Transverse colon (tissue), 4 donors: ENCODE measurements at regions not wholly inside any gene's neighbourhood (a gene's known extent, or its start where the extent isn't known, plus 50 kb on each side); places are given as distances from the start of the nearest gene placed in this dataset.

Source experiments
- DNase-seq: peaks from one replicate; pipeline ENCODE4 v3.0.0-alpha.2; 2019
- H3K27ac ChIP-seq, 4 donors: fragments of 200-600 bp; sonication (generic); 2 replicates each; pipeline ENCODE4 v1.5.1; 2016 to 2018; ENCODE audit warnings: inconsistent platforms in 4 of 4
- H3K27me3 ChIP-seq: fragments of 200-600 bp; sonication (generic); 2 replicates; pipeline ENCODE4 v1.5.1; 2017; ENCODE audit warnings: inconsistent platforms
- H3K36me3 ChIP-seq, 4 donors: fragments of 200-600 bp; sonication (generic); 2 replicates each; pipeline ENCODE4 v1.5.1; 2017 to 2019; ENCODE audit warnings: inconsistent platforms in 4 of 4
- H3K4me1 ChIP-seq, 4 donors: fragments of 200-600 bp; sonication (generic); 2 replicates each; pipeline ENCODE4 v1.5.1; 2017 to 2020; ENCODE audit warnings: inconsistent platforms in 4 of 4
- H3K4me3 ChIP-seq, 4 donors: fragments of 200-600 bp; sonication (generic); 1 replicate in 1 of 4; 2 replicates in 3 of 4; pipeline versions ENCODE4 v1.5.1 to v1.6.1; 2017 to 2019; ENCODE audit warnings: inconsistent platforms in 4 of 4
- H3K9me3 ChIP-seq, 2 donors: fragments of 200-600 bp; sonication (generic); 2 replicates each; pipeline ENCODE4 v1.5.1; 2017 to 2019; ENCODE audit warnings: inconsistent platforms in 2 of 2
- CTCF ChIP-seq, 5 experiments: fragments of 200-600 bp in 3 of 5; fragments of 450-650 bp in 2 of 5; sonication (generic) in 3 of 5; IDR thresholded peaks; 1 replicate in 2 of 5; 2 replicates in 3 of 5; pipeline ENCODE4 v1.5.1; 2016 to 2017; ENCODE audit warnings: antibody characterized with exemption in 5 of 5, inconsistent platforms in 3 of 5, mild to moderate bottlenecking in 2 of 5, moderate library complexity in 1 of 5
- EP300 ChIP-seq: sonication (generic); formaldehyde crosslinking; IDR thresholded peaks from one replicate; pipeline ENCODE4 v1.6.1; 2017; ENCODE audit warnings: antibody characterized with exemption, low read depth
- POLR2A ChIP-seq: fragments of 450-650 bp; IDR thresholded peaks from one replicate; pipeline ENCODE4 v1.6.1; 2016; ENCODE audit warnings: antibody characterized with exemption, mild to moderate bottlenecking, moderate library complexity
- POLR2AphosphoS5 ChIP-seq, 3 donors: sonication (generic); formaldehyde crosslinking; IDR thresholded peaks; one replicate each; pipeline ENCODE4 v1.6.1; 2016; ENCODE audit warnings: antibody characterized with exemption in 3 of 3
- WGBS, 2 donors: methylation state at CpG; one replicate each; pipeline ENCODE4 v1.1.5; 2018; ENCODE audit warnings: low coverage in 1 of 2; 5-methylcytosine and 5-hydroxymethylcytosine counted together
- in situ Hi-C, 4 donors: fragments of 200-750 bp; cut with MboI; loops; one replicate each; pipeline versions ENCODE4 v1.15.0 to v1.15.1; 2017; ENCODE audit warnings: low sequenced_read_pairs in 3 of 4, low pct_ligation_motif_present in 1 of 4, low pct_unique_long_range_greater_than_20kb in 1 of 4
- intact Hi-C: fragments of 100-400 bp; cut with DNase I; formaldehyde crosslinking; loops from one replicate; pipeline ENCODE4 v1.15.1; 2023; ENCODE audit warnings: low total_unique reads

DNA sequence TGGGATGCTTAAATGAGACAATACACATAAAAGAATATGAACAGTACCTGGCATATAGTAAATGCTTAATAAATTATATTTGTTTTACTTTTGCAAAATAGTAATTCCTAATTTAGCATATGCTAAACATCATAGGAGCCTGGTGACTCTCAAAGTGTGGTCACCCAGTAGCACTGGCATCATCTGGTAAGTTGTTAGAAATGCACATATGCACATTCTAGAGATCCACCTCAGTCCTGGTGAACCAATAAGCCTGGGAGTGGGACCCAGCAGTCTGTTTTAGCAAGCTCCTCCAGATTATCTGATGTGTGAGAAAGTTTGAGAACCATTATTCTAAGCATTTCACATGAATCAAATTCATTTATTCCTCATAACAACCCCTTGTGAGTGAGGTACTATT, 830.4 kb downstream of the RPA4 start:
- intact Hi-C loops = no loop called here
- in situ Hi-C loops = no loop called here
- no peak for TF ChIP-seq CTCF (IDR thresholded peaks at IDR 0.05)
- no peak for TF ChIP-seq POLR2AphosphoS5 (IDR thresholded peaks at IDR 0.05)
- no peak for TF ChIP-seq EP300

GRCh38 chrX:97728215-97728614, 844.5 kb downstream of the RPA4 start:
- WGBS, 2 donors = 81 to 92% methylated on average over 2 of the region's 2 CpGs
- Histone ChIP-seq H3K27me3 (no peaks in the 10 kb centered on the region), H3K4me3 (no peak overlapping the region)

More for the DNA sequence above, 830.4 kb downstream of the RPA4 start:
- Histone ChIP-seq H3K4me3 (no peak overlapping the region), H3K27me3 (no peaks in the 10 kb centered on the region), H3K36me3 (no peaks in the 10 kb centered on the region), H3K4me1 (no peaks in the 10 kb centered on the region), H3K27ac (no peak overlapping the region), H3K9me3 (no peaks in the 10 kb centered on the region)
- no peak for DNase-seq

GRCh38 chrX:97740044-97740443, 856.3 kb downstream of the RPA4 start:
- intact Hi-C loops = no loop called here

More at GRCh38 chrX:97728215-97728614, 844.5 kb downstream of the RPA4 start:
- DNase-seq = no peak
- Histone ChIP-seq H3K27ac (no peak overlapping the region), H3K4me1 (no peaks in the 10 kb centered on the region), H3K36me3 (no peaks in the 10 kb centered on the region), H3K9me3 (no peaks in the 10 kb centered on the region)
- TF ChIP-seq EP300 = no peak
- no peak for TF ChIP-seq CTCF (IDR thresholded peaks at IDR 0.05)
- no peak for TF ChIP-seq POLR2A
- no peak for TF ChIP-seq POLR2AphosphoS5 (IDR thresholded peaks at IDR 0.05)
- in situ Hi-C loops = no loop called here
- intact Hi-C loops = no loop called here

DNA sequence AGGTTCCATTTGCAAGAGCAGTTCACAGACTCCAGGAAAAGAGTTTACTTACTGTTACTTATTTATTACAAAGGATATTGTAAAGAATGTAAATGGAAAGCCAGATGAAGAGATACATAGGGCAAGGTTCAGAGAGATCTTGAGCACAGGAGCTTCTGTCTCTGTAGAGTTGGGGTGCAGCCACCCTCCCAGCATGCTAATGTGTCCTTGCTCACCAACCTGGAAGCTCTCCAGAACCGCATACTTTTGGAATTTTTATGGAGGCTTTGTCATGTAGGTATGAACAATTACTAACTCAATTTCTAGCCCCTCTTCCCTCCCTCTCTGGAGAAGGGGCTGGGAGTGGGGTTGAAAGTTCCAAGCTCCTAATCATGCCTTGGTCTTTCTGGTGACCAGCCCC, 857.2 kb downstream of the RPA4 start:
- intact Hi-C loops = no loop called here
- no peak for DNase-seq
- TF ChIP-seq CTCF (IDR thresholded peaks at IDR 0.05) = no peak
- TF ChIP-seq POLR2AphosphoS5 (IDR thresholded peaks at IDR 0.05) = no peak
- TF ChIP-seq POLR2A = no peak
- no peak for TF ChIP-seq EP300

More at GRCh38 chrX:97740044-97740443, 856.3 kb downstream of the RPA4 start:
- Histone ChIP-seq H3K27ac (no peak overlapping the region), H3K9me3 (no peaks in the 10 kb centered on the region), H3K4me3 (no peak overlapping the region), H3K36me3 (no peaks in the 10 kb centered on the region), H3K4me1 (no peaks in the 10 kb centered on the region), H3K27me3 (no peaks in the 10 kb centered on the region)
- in situ Hi-C loops = no loop called here
- TF ChIP-seq CTCF (IDR thresholded peaks at IDR 0.05) = no peak
- TF ChIP-seq POLR2A = no peak
- TF ChIP-seq EP300 = no peak
- TF ChIP-seq POLR2AphosphoS5 (IDR thresholded peaks at IDR 0.05) = no peak
- DNase-seq = no peak

More for the DNA sequence above, 857.2 kb downstream of the RPA4 start:
- Histone ChIP-seq H3K4me1 (no peaks in the 10 kb centered on the region), H3K27ac (no peak overlapping the region), H3K4me3 (no peak overlapping the region), H3K9me3 (no peaks in the 10 kb centered on the region), H3K36me3 (no peaks in the 10 kb centered on the region), H3K27me3 (no peaks in the 10 kb centered on the region)
- in situ Hi-C loops = no loop called here
- 20% methylated on average over 1 of the region's 1 CpG; no CpG with 5 or more reads in 1 of the 2 donors for WGBS, 2 donors
